ENCODE measurements at regions not wholly inside any gene's neighbourhood (a gene's known extent, or its start where the extent isn't known, plus 50 kb on each side); places are given as distances from the start of the nearest gene placed in this dataset.

GRCh38 chr10:125399289-125399688, 238.9 kb upstream of the CTBP2 start:
- no peak for DNase-seq (ENCODE audit: low spot score)

- no peak for DNase-seq (ENCODE audit: low spot score)
These were observed 237.9 kb upstream of the CTBP2 start for GRCh38 chr10:125398270-125398669.

- DNase-seq (ENCODE audit: low spot score) = no peak
These were observed 237.2 kb upstream of the CTBP2 start for GRCh38 chr10:125397608-125398007.

GRCh38 chr10:125396676-125397075, 236.3 kb upstream of the CTBP2 start:
- DNase-seq (ENCODE audit: low spot score) = no peak

- DNase-seq (ENCODE audit: low spot score) = no peak
These were observed 232.2 kb upstream of the CTBP2 start for GRCh38 chr10:125392609-125393008.

GRCh38 chr10:125392154-125392553, 231.8 kb upstream of the CTBP2 start:
- no peak for DNase-seq (ENCODE audit: low spot score)

GRCh38 chr10:125389648-125390047, 229.3 kb upstream of the CTBP2 start:
- DNase-seq (ENCODE audit: low spot score) = no peak

- DNase-seq (ENCODE audit: low spot score) = no peak
These were observed 219.2 kb upstream of the CTBP2 start for GRCh38 chr10:125379592-125379991.

GRCh38 chr10:125377368-125377767, 217.0 kb upstream of the CTBP2 start:
- DNase-seq (ENCODE audit: low spot score) = no peak

- no peak for DNase-seq (ENCODE audit: low spot score)
These were observed 214.8 kb upstream of the CTBP2 start for GRCh38 chr10:125375210-125375609.

- DNase-seq (ENCODE audit: low spot score) = peak; percentile 7
These were observed 213.2 kb upstream of the CTBP2 start for GRCh38 chr10:125373546-125373945.

GRCh38 chr10:125370578-125370977, 210.2 kb upstream of the CTBP2 start:
- DNase-seq (ENCODE audit: low spot score) = no peak

- peak; percentile 0 for DNase-seq (ENCODE audit: low spot score)
These were observed 209.3 kb upstream of the CTBP2 start for GRCh38 chr10:125369382-125370326.

GRCh38 chr10:125368146-125368545, 207.8 kb upstream of the CTBP2 start:
- no peak for DNase-seq (ENCODE audit: low spot score)

GRCh38 chr10:125363791-125364190, 203.4 kb upstream of the CTBP2 start:
- no peak for DNase-seq (ENCODE audit: low spot score)

GRCh38 chr10:125362950-125363349, 202.6 kb upstream of the CTBP2 start:
- no peak for DNase-seq (ENCODE audit: low spot score)

- DNase-seq (ENCODE audit: low spot score) = no peak
These were observed 199.0 kb upstream of the CTBP2 start for GRCh38 chr10:125359401-125359800.

- DNase-seq (ENCODE audit: low spot score) = no peak
These were observed 195.3 kb upstream of the CTBP2 start for GRCh38 chr10:125355657-125356056.

GRCh38 chr10:125350519-125350918, 190.2 kb upstream of the CTBP2 start:
- no peak for DNase-seq (ENCODE audit: low spot score)

GRCh38 chr10:125348536-125348935, 188.2 kb upstream of the CTBP2 start:
- DNase-seq (ENCODE audit: low spot score) = no peak

GRCh38 chr10:125344573-125345171, 184.3 kb upstream of the CTBP2 start:
- DNase-seq (ENCODE audit: low spot score) = no peak

GRCh38 chr10:125343983-125344382, 183.6 kb upstream of the CTBP2 start:
- no peak for DNase-seq (ENCODE audit: low spot score)

GRCh38 chr10:125343118-125343925, 183.0 kb upstream of the CTBP2 start:
- peak; percentile 17 for DNase-seq (ENCODE audit: low spot score)
